Neural progenitor cell (in vitro differentiated cells): ENCODE measurements at regions not wholly inside any gene's neighbourhood (a gene's known extent, or its start where the extent isn't known, plus 50 kb on each side); places are given as distances from the start of the nearest gene placed in this dataset.
A peak's percentile ranks its signal among the peaks of the same experiment; 100 is the strongest.

ENCODE experiments used
- DNase-seq: peaks from one replicate; pipeline ENCODE4 v3.0.0-alpha.2; 2016; ENCODE audit warnings: low spot score
- H2AFZ ChIP-seq: fragments of 200-600 bp; sonication (generic); replicated peaks from 2 replicates; pipeline ENCODE4 v1.6.1; 2016; ENCODE audit warnings: antibody characterized with exemption
- H3F3A ChIP-seq: fragments of 200-600 bp; sonication (generic); 2 replicates; pipeline ENCODE4 v1.6.1; 2016; ENCODE audit warnings: antibody characterized with exemption, low read depth
- H3K27ac ChIP-seq: fragments of 200-600 bp; sonication (generic); 2 replicates; pipeline ENCODE4 v1.5.1; 2016; ENCODE audit warnings: mild to moderate bottlenecking
- H3K27me3 ChIP-seq: fragments of 200-600 bp; sonication (generic); 2 replicates; pipeline ENCODE4 v1.6.1; 2016; ENCODE audit warnings: mild to moderate bottlenecking, moderate library complexity
- H3K36me3 ChIP-seq: fragments of 200-600 bp; sonication (generic); 2 replicates; pipeline ENCODE4 v1.5.1; 2016
- H3K4me1 ChIP-seq: fragments of 200-600 bp; sonication (generic); 2 replicates; pipeline ENCODE4 v1.6.1; 2016; ENCODE audit warnings: mixed run types
- H3K4me2 ChIP-seq: fragments of 200-600 bp; sonication (generic); 2 replicates; pipeline ENCODE4 v1.6.1; 2016
- H3K4me3 ChIP-seq: fragments of 200-600 bp; sonication (generic); 2 replicates; pipeline ENCODE4 v1.5.1; 2016
- H3K79me2 ChIP-seq: fragments of 200-600 bp; sonication (generic); 2 replicates; pipeline ENCODE4 v1.6.1; 2016; ENCODE audit warnings: low read depth
- H3K9ac ChIP-seq: fragments of 200-600 bp; sonication (generic); 2 replicates; pipeline ENCODE4 v1.6.1; 2016
- H3K9me3 ChIP-seq: fragments of 200-600 bp; sonication (generic); 2 replicates; pipeline ENCODE4 v1.5.1; 2016; ENCODE audit warnings: low read depth
- H4K20me1 ChIP-seq: fragments of 200-600 bp; sonication (generic); 2 replicates; pipeline ENCODE4 v1.6.1; 2016; ENCODE audit warnings: low read depth
- H3K27ac Mint-ChIP-seq: 3 replicates; pipeline ENCODE4 v1.8.0; 2021; ENCODE audit warnings: mixed read lengths
- H3K27me3 Mint-ChIP-seq: 2 replicates; pipeline ENCODE4 v1.8.0; 2022; ENCODE audit warnings: low read depth, mild to moderate bottlenecking, inconsistent platforms, moderate library complexity, mixed read lengths; ENCODE audit not compliant: insufficient read depth
- H3K36me3 Mint-ChIP-seq: 3 replicates; pipeline ENCODE4 v1.8.0; 2021; ENCODE audit warnings: mixed read lengths
- H3K4me1 Mint-ChIP-seq: 3 replicates; pipeline ENCODE4 v1.8.0; 2021; ENCODE audit warnings: mixed read lengths
- H3K4me3 Mint-ChIP-seq: 3 replicates; pipeline ENCODE4 v1.8.0; 2021; ENCODE audit warnings: mild to moderate bottlenecking, moderate library complexity, mixed read lengths
- H3K9me3 Mint-ChIP-seq: 3 replicates; pipeline ENCODE4 v1.8.0; 2020; ENCODE audit warnings: mixed read lengths
- EZH2 ChIP-seq: fragments of 200-600 bp; sonication (generic); IDR thresholded peaks from 2 replicates; pipeline ENCODE4 v1.6.1; 2017; ENCODE audit warnings: antibody characterized with exemption, mild to moderate bottlenecking, moderate library complexity
- EZH2phosphoT487 ChIP-seq: fragments of 200-600 bp; sonication (generic); IDR thresholded peaks from 2 replicates; pipeline ENCODE4 v1.6.1; 2017; ENCODE audit warnings: antibody characterized with exemption
- TF ChIP-seq, protein P1 (sequence below): fragments of 200-600 bp; sonication (generic); IDR thresholded peaks from 2 replicates; pipeline ENCODE4 v1.5.1; 2017; ENCODE audit warnings: antibody characterized with exemption, mild to moderate bottlenecking

DNA sequence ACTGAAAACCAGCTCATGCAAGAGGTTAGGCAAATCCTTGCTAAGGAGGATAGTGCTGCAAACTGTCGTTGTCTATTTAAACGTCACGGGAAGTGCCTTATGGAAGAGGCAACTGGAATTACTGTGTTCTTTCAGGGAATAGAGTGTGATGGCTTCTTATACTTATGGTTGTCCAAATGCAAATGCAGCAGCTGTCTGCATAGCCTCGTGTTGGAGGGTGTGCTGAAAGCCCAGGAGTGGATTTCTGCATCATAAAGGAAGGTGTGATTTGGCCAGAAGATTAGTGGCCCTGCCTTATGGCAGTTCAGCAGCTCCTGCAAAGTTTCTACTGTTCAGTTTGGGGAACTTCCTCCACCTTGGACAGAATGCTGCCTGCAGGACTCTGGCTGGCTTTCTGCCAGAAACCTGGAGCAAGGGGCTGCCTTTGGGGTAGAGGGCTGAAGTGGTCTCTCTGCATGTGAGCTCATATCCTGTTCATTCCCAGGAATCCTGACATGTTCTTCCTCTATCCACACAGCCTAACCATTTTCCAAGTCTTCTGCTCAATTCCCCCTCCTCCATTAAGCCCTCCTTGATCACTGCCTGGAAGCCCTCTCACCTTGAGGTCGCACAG is 321.2 kb upstream of the CXCR4 start:
- Histone ChIP-seq H3K4me1 (peaks cover 48% of the 10 kb centered on the region), H3K79me2 (no peaks in the 10 kb centered on the region), H3K9me3 (no peaks in the 10 kb centered on the region), H3K27me3 (no peaks in the 10 kb centered on the region), H3K4me3 (no peak overlapping the region), H3K4me2 (no peak overlapping the region), H3K27ac (no peak overlapping the region), H3F3A (no peaks in the 10 kb centered on the region), H2AFZ (peak overlapping the region; percentile 42), H3K9ac (no peak overlapping the region), H3K36me3 (no peaks in the 10 kb centered on the region), H4K20me1 (no peaks in the 10 kb centered on the region)
- Mint-ChIP-seq H3K27me3 (peaks cover 11% of the 10 kb centered on the region), H3K4me3 (no peak overlapping the region), H3K4me1 (peaks cover 46% of the 10 kb centered on the region), H3K36me3 (no peaks in the 10 kb centered on the region), H3K27ac (no peak overlapping the region), H3K9me3 (no peaks in the 10 kb centered on the region)
- DNase-seq, result no peak
- TF ChIP-seq EZH2phosphoT487 (no peak), EZH2 (no peak)
- TF ChIP-seq, protein P1, sequence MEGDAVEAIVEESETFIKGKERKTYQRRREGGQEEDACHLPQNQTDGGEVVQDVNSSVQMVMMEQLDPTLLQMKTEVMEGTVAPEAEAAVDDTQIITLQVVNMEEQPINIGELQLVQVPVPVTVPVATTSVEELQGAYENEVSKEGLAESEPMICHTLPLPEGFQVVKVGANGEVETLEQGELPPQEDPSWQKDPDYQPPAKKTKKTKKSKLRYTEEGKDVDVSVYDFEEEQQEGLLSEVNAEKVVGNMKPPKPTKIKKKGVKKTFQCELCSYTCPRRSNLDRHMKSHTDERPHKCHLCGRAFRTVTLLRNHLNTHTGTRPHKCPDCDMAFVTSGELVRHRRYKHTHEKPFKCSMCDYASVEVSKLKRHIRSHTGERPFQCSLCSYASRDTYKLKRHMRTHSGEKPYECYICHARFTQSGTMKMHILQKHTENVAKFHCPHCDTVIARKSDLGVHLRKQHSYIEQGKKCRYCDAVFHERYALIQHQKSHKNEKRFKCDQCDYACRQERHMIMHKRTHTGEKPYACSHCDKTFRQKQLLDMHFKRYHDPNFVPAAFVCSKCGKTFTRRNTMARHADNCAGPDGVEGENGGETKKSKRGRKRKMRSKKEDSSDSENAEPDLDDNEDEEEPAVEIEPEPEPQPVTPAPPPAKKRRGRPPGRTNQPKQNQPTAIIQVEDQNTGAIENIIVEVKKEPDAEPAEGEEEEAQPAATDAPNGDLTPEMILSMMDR, result no peak

DNA sequence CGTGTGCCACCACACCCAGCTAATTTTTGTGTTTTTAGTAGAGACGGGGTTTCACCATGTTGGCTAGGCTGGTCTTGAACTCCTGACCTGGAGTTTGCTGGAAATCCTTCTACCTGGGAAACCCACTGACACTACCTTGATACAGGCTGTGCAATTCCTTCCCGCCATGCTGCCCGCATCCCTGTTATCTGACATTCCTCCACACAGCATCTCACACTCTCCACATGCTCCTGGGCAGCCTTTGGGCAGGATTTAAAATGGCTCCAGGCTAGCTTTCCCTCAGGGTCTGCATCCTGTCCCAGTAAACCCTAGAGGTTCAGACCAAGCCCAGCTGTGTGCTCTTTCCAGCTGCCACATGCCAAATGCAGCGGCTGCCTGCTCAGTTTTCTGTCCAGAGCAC is 319.5 kb upstream of the CXCR4 start:
- H2AFZ ChIP-seq, result no peak overlapping the region
- Mint-ChIP-seq H3K4me3 (no peak overlapping the region), H3K9me3 (no peaks in the 10 kb centered on the region), H3K27me3 (peaks cover 11% of the 10 kb centered on the region), H3K4me1 (peaks cover 34% of the 10 kb centered on the region), H3K36me3 (no peaks in the 10 kb centered on the region), H3K27ac (no peak overlapping the region)
- H3K4me2 ChIP-seq, result no peak overlapping the region
- H4K20me1 ChIP-seq, result no peaks in the 10 kb centered on the region
- no peak overlapping the region for H3K4me3 ChIP-seq
- H3F3A ChIP-seq, result peaks cover 4% of the 10 kb centered on the region
- no peak overlapping the region for H3K27ac ChIP-seq
- DNase-seq, result no peak
- no peak overlapping the region for H3K9ac ChIP-seq
- no peaks in the 10 kb centered on the region for H3K27me3 ChIP-seq
- TF ChIP-seq EZH2 (no peak), EZH2phosphoT487 (no peak)
- TF ChIP-seq, protein P1, result no peak
- H3K79me2 ChIP-seq, result no peaks in the 10 kb centered on the region
- no peaks in the 10 kb centered on the region for H3K36me3 ChIP-seq
- H3K9me3 ChIP-seq, result no peaks in the 10 kb centered on the region
- peaks cover 33% of the 10 kb centered on the region for H3K4me1 ChIP-seq

DNA sequence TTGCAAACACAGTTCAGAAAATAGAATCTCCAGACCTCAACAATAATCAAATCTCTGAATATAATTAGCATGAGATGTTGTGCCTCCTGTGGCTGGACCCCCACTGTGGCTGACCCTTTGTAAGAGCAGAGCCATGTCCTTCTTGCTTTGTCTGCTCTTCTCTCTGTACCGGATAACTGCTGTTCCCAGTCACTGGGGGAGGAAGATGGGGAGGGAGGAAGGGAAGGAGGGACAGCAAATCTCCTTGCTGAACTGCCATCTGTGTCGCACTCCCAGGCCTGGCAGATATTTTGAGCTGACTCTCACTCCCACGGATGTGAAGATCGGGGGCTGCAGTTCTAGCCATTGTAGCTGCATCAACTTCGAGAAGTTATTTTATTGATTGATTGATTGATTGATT is 319.0 kb upstream of the CXCR4 start:
- Histone ChIP-seq H2AFZ (peak overlapping the region; percentile 57), H3K36me3 (no peaks in the 10 kb centered on the region), H3K4me2 (peak overlapping the region; percentile 45), H4K20me1 (no peaks in the 10 kb centered on the region), H3K4me1 (peaks cover 28% of the 10 kb centered on the region), H3F3A (peaks cover 4% of the 10 kb centered on the region), H3K4me3 (no peak overlapping the region), H3K9me3 (no peaks in the 10 kb centered on the region), H3K79me2 (no peaks in the 10 kb centered on the region), H3K27me3 (no peaks in the 10 kb centered on the region), H3K9ac (no peak overlapping the region), H3K27ac (no peak overlapping the region)
- peak; percentile 54 for DNase-seq
- Mint-ChIP-seq H3K36me3 (no peaks in the 10 kb centered on the region), H3K4me1 (peaks cover 29% of the 10 kb centered on the region), H3K27me3 (peaks cover 7% of the 10 kb centered on the region), H3K9me3 (no peaks in the 10 kb centered on the region), H3K4me3 (no peak overlapping the region), H3K27ac (peak overlapping the region; percentile 72)
- TF ChIP-seq EZH2 (no peak), EZH2phosphoT487 (no peak)
- TF ChIP-seq, protein P1, result no peak
